Body of pancreas (tissue), 4 donors: ENCODE measurements at regions not wholly inside any gene's neighbourhood (a gene's known extent, or its start where the extent isn't known, plus 50 kb on each side); places are given as distances from the start of the nearest gene placed in this dataset.

ENCODE experiments used
- ATAC-seq: fragments of 150-250 bp; one replicate; pipeline ENCODE4 v1.9.1; 2016
- DNase-seq, 4 donors: peaks; one replicate each; pipeline ENCODE4 v3.0.0-alpha.2; 2019
- H3K27ac ChIP-seq, 4 donors: fragments of 200-600 bp; sonication (generic); 1 replicate in 3 of 4; 2 replicates in 1 of 4; pipeline versions ENCODE4 v1.5.1 to v1.6.1; 2016 to 2019; ENCODE audit warnings: mild to moderate bottlenecking in 1 of 4, mixed read lengths in 1 of 4, moderate library complexity in 1 of 4
- H3K27me3 ChIP-seq, 2 donors: fragments of 200-600 bp; sonication (generic); one replicate each; pipeline ENCODE4 v1.6.0; 2016; ENCODE audit warnings: mild to moderate bottlenecking in 1 of 2
- H3K36me3 ChIP-seq, 2 donors: fragments of 200-600 bp; sonication (generic); replicated peaks in 1 of 2; 2 replicates each; pipeline ENCODE4 v1.5.1; 2016; ENCODE audit warnings: low read depth in 2 of 2; ENCODE audit not compliant: insufficient read depth in 1 of 2
- H3K4me1 ChIP-seq: fragments of 200-600 bp; sonication (generic); one replicate; pipeline ENCODE4 v1.6.0; 2016
- H3K4me3 ChIP-seq, 2 donors: fragments of 200-600 bp; sonication (generic); 1 replicate in 1 of 2; 2 replicates in 1 of 2; pipeline ENCODE4 v1.5.1; 2016 to 2019
- H3K9me3 ChIP-seq, 3 donors: fragments of 200-600 bp; sonication (generic); 1 replicate in 2 of 3; 2 replicates in 1 of 3; pipeline ENCODE4 v1.5.1; 2016
- POLR2A ChIP-seq, 3 donors: fragments of 450-650 bp; IDR thresholded peaks; one replicate each; pipeline ENCODE4 v1.6.1; 2016; ENCODE audit warnings: antibody characterized with exemption in 3 of 3, mild to moderate bottlenecking in 2 of 3
- WGBS, 2 donors: methylation state at CpG; one replicate each; pipeline ENCODE4 v1.1.5; 2017; 5-methylcytosine and 5-hydroxymethylcytosine counted together
- intact Hi-C: fragments of 100-400 bp; cut with DNase I; formaldehyde crosslinking; loops from one replicate; pipeline ENCODE4 v1.15.1; 2023
- TF ChIP-seq, protein P1 (sequence below), 7 experiments: fragments of 450-650 bp in 4 of 7; fragments of 200-600 bp in 3 of 7; sonication (generic) in 3 of 7; IDR thresholded peaks; one replicate each; pipeline ENCODE4 v1.5.1; 2016 to 2019; ENCODE audit warnings: antibody characterized with exemption in 7 of 7

GRCh38 chr4:1469607-1470392 lies 63.6 kb upstream of the NKX1-1 start:
- Histone ChIP-seq H3K27ac (no peak overlapping the region), H3K9me3 (no peaks in the 10 kb centered on the region), H3K36me3 (no peaks in the 10 kb centered on the region), H3K4me1 (peaks cover 8% of the 10 kb centered on the region), H3K27me3 (peaks cover 0 to 10% of the 10 kb centered on the region in 2 donors), H3K4me3 (no peak overlapping the region)
- DNase-seq: no peak
- WGBS, 2 donors: 65 to 70% methylated on average over 10 to 23 of the region's 24 CpGs
- ATAC-seq: no peak
- intact Hi-C loops: no loop called here
- no peak for TF ChIP-seq POLR2A (IDR thresholded peaks at IDR 0.05)
- TF ChIP-seq, protein P1, sequence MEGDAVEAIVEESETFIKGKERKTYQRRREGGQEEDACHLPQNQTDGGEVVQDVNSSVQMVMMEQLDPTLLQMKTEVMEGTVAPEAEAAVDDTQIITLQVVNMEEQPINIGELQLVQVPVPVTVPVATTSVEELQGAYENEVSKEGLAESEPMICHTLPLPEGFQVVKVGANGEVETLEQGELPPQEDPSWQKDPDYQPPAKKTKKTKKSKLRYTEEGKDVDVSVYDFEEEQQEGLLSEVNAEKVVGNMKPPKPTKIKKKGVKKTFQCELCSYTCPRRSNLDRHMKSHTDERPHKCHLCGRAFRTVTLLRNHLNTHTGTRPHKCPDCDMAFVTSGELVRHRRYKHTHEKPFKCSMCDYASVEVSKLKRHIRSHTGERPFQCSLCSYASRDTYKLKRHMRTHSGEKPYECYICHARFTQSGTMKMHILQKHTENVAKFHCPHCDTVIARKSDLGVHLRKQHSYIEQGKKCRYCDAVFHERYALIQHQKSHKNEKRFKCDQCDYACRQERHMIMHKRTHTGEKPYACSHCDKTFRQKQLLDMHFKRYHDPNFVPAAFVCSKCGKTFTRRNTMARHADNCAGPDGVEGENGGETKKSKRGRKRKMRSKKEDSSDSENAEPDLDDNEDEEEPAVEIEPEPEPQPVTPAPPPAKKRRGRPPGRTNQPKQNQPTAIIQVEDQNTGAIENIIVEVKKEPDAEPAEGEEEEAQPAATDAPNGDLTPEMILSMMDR (IDR thresholded peaks at IDR 0.05): no peak

GRCh38 chr4:1469043-1469442 lies 62.8 kb upstream of the NKX1-1 start:
- no peak for ATAC-seq
- DNase-seq: no peak
- peaks cover 8% of the 10 kb centered on the region for H3K4me1 ChIP-seq
- no peaks in the 10 kb centered on the region for H3K9me3 ChIP-seq
- no peak overlapping the region for H3K27ac ChIP-seq
- WGBS, 2 donors: 75 to 81% methylated on average over 6 of the region's 6 CpGs
- intact Hi-C loops: no loop called here
- peaks cover 0 to 10% of the 10 kb centered on the region in 2 donors for H3K27me3 ChIP-seq
- TF ChIP-seq, protein P1 (IDR thresholded peaks at IDR 0.05): no peak
- TF ChIP-seq POLR2A (IDR thresholded peaks at IDR 0.05): no peak
- no peak overlapping the region for H3K4me3 ChIP-seq
- no peaks in the 10 kb centered on the region for H3K36me3 ChIP-seq

DNA sequence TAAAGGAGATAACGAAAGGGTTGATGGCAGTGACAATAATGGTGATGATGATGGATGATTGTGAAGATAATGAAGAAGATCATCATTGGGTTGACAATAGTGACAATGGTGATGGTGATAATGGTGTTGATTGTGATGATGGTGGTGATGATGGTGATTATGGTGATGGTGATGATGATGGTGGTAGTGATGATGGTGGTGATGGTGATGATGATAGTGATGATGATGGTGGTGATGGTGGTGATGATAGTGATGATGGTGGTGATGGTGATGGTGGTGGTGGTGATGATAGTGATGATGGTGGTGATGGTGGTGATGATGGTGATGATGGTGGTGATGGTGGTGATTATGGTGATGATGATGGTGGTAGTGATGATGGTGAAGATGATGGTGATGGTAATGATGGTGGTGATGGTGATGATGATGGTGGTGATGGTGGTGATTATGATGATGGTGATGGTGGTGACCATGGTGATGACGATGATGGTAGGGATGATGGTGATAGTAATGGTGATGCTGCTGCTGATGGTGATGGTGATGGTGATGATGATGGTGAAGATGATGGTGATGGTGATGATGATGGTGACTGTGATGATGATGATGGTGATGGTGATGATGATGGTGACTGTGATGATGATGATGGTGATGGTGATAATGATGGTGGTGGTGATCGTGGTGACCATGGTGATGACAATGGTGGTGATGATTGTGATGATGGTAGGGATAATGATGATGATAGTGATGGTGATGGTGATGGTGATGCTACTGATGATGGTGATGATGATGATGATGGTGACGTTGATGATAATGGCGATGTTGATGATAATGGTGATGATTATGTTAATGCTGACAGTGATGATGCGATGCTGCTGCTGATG lies 61.6 kb upstream of the NKX1-1 start:
- no peak for TF ChIP-seq POLR2A (IDR thresholded peaks at IDR 0.05)
- TF ChIP-seq, protein P1 (IDR thresholded peaks at IDR 0.05): no peak
- H3K27me3 ChIP-seq: peaks cover 0 to 10% of the 10 kb centered on the region in 2 donors
- 66 to 84% methylated on average over 6 of the region's 6 CpGs for WGBS, 2 donors
- intact Hi-C loops: no loop called here
- H3K9me3 ChIP-seq: no peaks in the 10 kb centered on the region
- no peak overlapping the region for H3K27ac ChIP-seq
- ATAC-seq: no peak
- DNase-seq: no peak
- H3K4me1 ChIP-seq: peaks cover 8% of the 10 kb centered on the region
- H3K36me3 ChIP-seq: no peaks in the 10 kb centered on the region
- H3K4me3 ChIP-seq: no peak overlapping the region

DNA sequence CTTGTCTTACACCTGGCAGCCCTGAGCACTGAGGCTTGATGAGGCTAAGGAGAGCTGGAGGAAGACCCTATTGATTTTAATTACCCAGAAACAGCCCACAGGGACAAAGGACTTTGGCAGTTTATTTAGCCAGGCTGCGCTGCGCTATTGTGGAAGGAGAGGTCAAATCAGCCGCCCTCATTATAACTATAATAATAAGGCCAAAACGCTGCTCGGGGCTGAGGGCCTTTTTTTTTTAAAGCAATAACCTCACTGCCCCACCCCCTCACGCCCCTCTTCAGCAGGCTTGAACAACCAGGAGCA lies 60.6 kb upstream of the NKX1-1 start:
- WGBS, 2 donors: 75 to 83% methylated on average over 6 of the region's 6 CpGs
- H3K4me3 ChIP-seq: no peak overlapping the region
- no peaks in the 10 kb centered on the region for H3K9me3 ChIP-seq
- TF ChIP-seq, protein P1 (IDR thresholded peaks at IDR 0.05): no peak
- no peak for TF ChIP-seq POLR2A (IDR thresholded peaks at IDR 0.05)
- H3K27me3 ChIP-seq: peaks cover 0 to 10% of the 10 kb centered on the region in 2 donors
- intact Hi-C loops: no loop called here
- H3K4me1 ChIP-seq: peaks cover 1% of the 10 kb centered on the region
- no peaks in the 10 kb centered on the region for H3K36me3 ChIP-seq
- no peak for DNase-seq
- ATAC-seq: no peak
- no peak overlapping the region for H3K27ac ChIP-seq
